SK-N-DZ (cell line): ENCODE measurements at regions not wholly inside any gene's neighbourhood (a gene's known extent, or its start where the extent isn't known, plus 50 kb on each side); places are given as distances from the start of the nearest gene placed in this dataset.
A peak's percentile ranks its signal among the peaks of the same experiment; 100 is the strongest.

Source experiments
- DNase-seq: peaks from one replicate; pipeline ENCODE4 v3.0.0-alpha.2; 2015; ENCODE audit warnings: low spot score

- DNase-seq = no peak
Measured at GRCh38 chr9:129489838-129490582, 130.9 kb downstream of the C9orf50 start.

- no peak for DNase-seq
Measured at GRCh38 chr9:129487658-129488483, 133.0 kb downstream of the C9orf50 start.

GRCh38 chr9:129486756-129487657 is 133.9 kb downstream of the C9orf50 start:
- DNase-seq = no peak

DNA sequence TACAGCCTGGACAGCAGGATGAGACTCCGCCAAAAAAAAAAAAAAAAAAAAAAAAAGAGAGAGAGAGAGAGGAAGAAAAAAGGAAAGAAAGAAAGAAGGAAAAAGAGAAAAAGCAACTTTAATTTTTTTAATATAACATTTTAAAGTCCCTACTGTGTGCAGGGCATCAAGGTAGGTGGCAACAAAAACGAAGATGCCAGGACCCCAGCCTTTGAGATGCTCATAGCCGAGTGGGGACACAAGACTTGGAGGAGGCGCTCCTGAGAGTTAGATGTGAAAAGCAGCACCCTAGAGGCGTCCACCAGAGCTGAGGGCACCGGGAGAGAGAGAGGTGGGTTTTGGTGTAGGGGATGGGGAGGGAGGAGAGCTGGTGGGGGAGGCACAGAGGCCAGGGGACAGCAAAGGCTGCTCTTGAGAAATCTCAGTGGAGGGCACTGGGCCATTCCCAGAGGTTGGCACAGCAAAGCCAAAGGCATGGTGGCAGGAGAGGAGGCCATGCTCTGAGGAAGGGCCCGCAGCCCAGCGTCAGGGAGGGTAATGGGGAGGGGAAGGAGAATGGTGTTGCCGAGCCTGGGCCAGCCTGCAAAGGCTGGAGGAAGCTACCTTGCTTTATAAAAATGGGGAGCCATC is 135.6 kb downstream of the C9orf50 start:
- no peak for DNase-seq

- no peak for DNase-seq
Measured at GRCh38 chr9:129484352-129485000, 136.4 kb downstream of the C9orf50 start.

- no peak for DNase-seq
Measured at GRCh38 chr9:129483415-129484351, 137.2 kb downstream of the C9orf50 start.

GRCh38 chr9:129482521-129483414 is 138.1 kb downstream of the C9orf50 start:
- peak; percentile 73 for DNase-seq

DNA sequence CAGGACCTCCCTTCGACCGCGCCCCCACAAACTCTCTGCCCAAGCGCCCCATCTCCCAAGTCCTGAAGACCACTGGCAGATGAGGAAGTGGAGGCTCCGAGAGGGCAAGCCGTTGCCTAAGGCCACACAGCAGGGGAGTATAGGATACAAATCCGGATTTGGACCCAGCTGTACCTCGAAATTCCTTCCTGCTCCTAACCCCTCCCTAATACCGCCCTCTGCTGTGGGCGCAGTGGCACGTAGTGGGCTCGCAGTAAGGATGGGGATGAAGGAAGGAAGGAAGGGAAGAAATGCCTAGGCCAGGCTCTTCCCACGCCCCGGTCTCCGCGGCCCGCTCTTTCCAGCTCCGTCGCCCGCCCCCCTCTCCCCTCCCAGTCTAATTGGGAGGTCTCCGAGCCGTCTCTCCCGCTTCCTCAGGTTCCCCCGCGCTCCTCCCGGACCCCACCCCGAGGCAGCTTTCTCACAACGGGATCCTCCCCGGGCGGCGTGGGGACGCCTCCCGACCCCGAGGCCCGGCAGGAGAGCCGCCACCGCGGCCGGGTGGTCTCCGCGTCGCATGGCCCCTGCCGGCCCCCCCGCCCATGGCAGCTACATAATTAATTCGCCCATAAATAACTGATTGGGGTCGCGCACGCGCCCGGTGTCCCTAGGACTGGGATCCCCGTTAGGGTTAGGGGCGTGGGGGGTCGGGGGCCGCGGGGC is 138.9 kb downstream of the C9orf50 start:
- no peak for DNase-seq

DNA sequence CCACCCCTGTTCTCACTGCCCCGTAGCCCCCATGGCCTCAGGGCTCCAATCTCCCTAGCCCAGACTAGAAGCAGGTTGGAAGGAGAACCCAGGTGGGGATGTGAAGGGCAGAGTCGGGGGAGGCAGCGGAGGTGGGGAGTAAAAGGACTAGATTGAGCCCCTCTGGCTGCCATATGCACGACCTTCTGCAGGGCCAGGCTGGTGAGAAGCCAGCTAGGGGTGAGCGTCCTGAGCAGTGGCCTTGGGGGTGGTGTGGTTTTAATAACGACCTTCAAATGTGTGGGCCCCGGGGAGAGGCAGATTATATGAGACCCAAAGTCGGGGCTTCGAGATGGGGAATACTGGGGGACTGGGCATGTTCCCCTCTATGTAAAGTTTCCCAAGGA is 139.5 kb downstream of the C9orf50 start:
- DNase-seq = no peak

GRCh38 chr9:129480745-129481144 is 140.2 kb downstream of the C9orf50 start:
- DNase-seq = no peak

DNA sequence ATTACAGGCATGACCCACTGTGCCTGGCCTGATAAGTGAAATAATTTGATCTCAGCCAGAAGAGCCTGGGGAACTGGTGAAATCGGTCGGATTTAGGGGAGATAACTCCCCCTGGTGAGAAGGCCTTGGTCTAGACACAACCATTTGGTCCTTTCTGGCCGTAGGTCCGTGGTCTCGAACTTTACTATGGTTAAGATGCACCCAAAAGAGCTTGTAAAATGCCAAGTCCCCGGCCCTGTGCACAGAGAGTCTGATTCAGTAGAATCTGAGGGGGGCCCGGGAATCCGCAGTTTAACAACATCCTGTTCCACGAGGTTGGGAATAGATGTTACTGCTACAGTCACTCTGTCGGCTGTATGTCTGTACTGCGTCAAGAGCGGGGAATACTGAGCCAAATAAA is 140.7 kb downstream of the C9orf50 start:
- no peak for DNase-seq

GRCh38 chr9:129479631-129480011 is 141.3 kb downstream of the C9orf50 start:
- no peak for DNase-seq

DNA sequence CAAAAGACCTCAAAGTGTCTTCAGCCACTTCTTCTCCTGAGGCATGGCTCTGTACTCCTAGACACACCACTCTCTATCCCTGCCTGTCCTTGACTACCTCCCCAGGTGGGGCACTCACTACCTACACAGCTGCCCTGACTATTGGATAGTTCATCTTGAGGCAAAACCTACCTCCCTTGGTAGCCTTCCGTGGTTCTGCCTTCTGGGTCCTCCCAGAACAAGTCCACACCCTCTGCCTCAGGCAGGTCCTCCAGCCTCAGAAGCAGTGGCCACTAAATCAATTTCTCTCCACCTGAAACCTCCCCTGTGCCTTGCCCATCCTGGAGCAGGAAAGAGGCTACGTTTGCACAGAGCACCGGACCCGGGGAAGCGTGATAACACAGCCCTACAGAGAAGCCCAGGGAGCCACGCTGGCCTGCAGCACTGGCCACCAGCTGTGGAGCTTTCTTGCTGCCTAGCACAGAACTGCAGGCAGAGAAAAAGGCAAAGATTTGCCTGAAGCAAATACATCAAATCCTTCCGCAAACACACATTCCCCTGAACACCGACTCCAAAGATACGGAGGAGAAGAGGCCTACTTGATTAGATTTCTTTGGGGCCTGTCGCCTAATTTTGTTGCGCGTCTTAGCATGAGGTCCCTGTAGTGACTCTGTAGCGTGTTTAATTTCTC is 141.8 kb downstream of the C9orf50 start:
- DNase-seq = no peak

GRCh38 chr9:129478461-129478860 is 142.4 kb downstream of the C9orf50 start:
- no peak for DNase-seq

DNA sequence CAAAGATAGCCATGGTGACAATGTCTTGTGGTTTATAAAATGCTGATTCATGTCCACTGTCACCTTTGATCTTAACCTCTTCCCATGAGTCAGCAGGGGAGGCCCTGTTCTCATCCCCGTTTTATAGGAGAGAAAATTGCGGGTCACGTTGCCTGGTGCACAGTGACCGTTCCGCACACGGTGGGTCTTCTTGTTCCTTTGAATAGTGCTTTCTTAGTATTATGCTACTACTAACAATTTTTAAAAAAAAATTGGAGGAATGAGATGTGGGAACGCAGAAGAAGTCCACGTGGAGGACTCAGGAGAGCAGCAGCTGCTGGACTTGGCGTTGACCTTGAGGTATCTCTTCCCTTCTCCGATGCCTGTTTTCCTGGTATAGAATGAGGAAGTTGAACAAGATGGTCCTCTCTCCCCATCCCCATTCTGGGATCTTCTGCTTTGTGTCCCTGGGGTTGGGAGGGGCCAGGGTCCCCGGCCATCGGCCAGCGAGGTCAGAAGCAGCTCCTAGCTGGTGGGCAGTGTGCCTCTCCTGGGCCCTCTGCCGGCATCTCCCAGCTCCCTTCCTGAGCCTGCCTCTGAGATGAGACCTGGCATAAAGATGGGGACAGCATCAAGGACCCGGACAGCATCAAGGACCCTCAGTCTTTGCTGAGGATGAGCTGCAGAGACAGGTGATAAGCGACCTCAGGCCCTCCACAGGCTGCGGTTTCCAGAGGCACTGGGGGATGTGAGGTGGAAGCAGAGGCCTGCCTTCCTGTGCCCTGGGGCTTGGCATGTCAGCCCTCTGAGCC is 143.9 kb downstream of the C9orf50 start:
- no peak for DNase-seq

- DNase-seq = no peak
Measured at GRCh38 chr9:129474740-129475404, 146.0 kb downstream of the C9orf50 start.
